ENCODE measurements at regions not wholly inside any gene's neighbourhood (a gene's known extent, or its start where the extent isn't known, plus 50 kb on each side); places are given as distances from the start of the nearest gene placed in this dataset.

- TF ChIP-seq, protein P1, sequence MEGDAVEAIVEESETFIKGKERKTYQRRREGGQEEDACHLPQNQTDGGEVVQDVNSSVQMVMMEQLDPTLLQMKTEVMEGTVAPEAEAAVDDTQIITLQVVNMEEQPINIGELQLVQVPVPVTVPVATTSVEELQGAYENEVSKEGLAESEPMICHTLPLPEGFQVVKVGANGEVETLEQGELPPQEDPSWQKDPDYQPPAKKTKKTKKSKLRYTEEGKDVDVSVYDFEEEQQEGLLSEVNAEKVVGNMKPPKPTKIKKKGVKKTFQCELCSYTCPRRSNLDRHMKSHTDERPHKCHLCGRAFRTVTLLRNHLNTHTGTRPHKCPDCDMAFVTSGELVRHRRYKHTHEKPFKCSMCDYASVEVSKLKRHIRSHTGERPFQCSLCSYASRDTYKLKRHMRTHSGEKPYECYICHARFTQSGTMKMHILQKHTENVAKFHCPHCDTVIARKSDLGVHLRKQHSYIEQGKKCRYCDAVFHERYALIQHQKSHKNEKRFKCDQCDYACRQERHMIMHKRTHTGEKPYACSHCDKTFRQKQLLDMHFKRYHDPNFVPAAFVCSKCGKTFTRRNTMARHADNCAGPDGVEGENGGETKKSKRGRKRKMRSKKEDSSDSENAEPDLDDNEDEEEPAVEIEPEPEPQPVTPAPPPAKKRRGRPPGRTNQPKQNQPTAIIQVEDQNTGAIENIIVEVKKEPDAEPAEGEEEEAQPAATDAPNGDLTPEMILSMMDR (conservative IDR thresholded peaks at IDR 0.05), result no peak
- no peak for TF ChIP-seq ZFX (IDR thresholded peaks at IDR 0.05)
These were observed 85.3 kb upstream of the LIMCH1 start for GRCh38 chr4:41452484-41453225.

Measured in C4-2B (cell line).